ENCODE measurements at regions not wholly inside any gene's neighbourhood (a gene's known extent, or its start where the extent isn't known, plus 50 kb on each side); places are given as distances from the start of the nearest gene placed in this dataset.
A peak's percentile ranks its signal among the peaks of the same experiment; 100 is the strongest.

GRCh38 chr22:48646216-48646925 is 1181.3 kb downstream of the BRD1 start:
- in situ Hi-C loops (cut with MboI; ENCODE audit: low pct_unique_long_range_greater_than_20kb in 2 of 9, low sequenced_read_pairs in 9 of 9, unreplicated experiment in 9 of 9), result no loop called here
- Histone ChIP-seq H3K27ac (no peak overlapping the region), H3K4me3 (no peak overlapping the region), H3K4me1 (replicated peaks in 1 of 2) (no peaks in the 10 kb centered on the region)
- whole genome bisulfite sequencing, 10 experiments, result 40 to 100% (median 82%) methylated on average over 1 to 10 of the region's 42 CpGs; no CpG with 5 or more reads in 5 of the 10 experiments
- no peak for ATAC-seq (replicated peaks in 6 of 8)

DNA sequence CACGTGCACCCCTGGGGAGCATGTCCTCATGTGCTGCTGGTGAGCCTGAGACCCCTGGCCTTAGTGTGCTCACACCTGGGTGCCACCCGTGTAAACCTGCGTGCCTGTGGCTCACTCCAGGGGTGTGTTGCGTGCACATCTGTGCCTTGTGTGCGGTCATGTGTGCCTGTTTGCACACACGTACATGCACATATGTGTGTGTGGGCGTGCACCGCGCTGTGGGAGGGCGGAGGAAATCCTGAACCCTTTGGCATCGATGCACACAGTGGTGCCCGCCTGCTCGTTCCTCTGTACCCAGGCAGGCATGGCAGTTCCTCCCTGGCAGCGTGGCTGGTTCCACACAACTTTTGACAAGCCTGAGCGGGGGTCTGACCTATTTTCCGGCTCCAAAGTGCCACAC is 1181.9 kb downstream of the BRD1 start:
- Histone ChIP-seq H3K4me1 (replicated peaks in 1 of 2) (no peaks in the 10 kb centered on the region), H3K27ac (no peak overlapping the region), H3K4me3 (no peak overlapping the region)
- ATAC-seq (replicated peaks in 6 of 8), result no peak
- WGBS, 10 experiments, result 53 to 75% (median 59%) methylated on average over 1 to 10 of the region's 16 CpGs; no CpG with 5 or more reads in 4 of the 10 experiments
- in situ Hi-C loops (cut with MboI; ENCODE audit: low pct_unique_long_range_greater_than_20kb in 2 of 9, low sequenced_read_pairs in 9 of 9, unreplicated experiment in 9 of 9), result no loop called here

GRCh38 chr22:48644997-48645396 is 1182.7 kb downstream of the BRD1 start:
- H3K27ac ChIP-seq, result no peak overlapping the region
- H3K4me3 ChIP-seq, result no peak overlapping the region
- no peaks in the 10 kb centered on the region for H3K4me1 ChIP-seq (replicated peaks in 1 of 2)
- no peak for ATAC-seq (replicated peaks in 6 of 8)
- in situ Hi-C loops (cut with MboI; ENCODE audit: low pct_unique_long_range_greater_than_20kb in 2 of 9, low sequenced_read_pairs in 9 of 9, unreplicated experiment in 9 of 9), result no loop called here
- 0 to 100% (median 33%) methylated on average over 1 to 4 of the region's 6 CpGs; no CpG with 5 or more reads in 5 of the 10 experiments for WGBS, 10 experiments

GRCh38 chr22:48644108-48644507 is 1183.6 kb downstream of the BRD1 start:
- no peak overlapping the region for H3K4me3 ChIP-seq
- WGBS, 10 experiments, result 0% methylated on average over 1 of the region's 9 CpGs; no CpG with 5 or more reads in 9 of the 10 experiments
- no peak overlapping the region for H3K27ac ChIP-seq
- no peaks in the 10 kb centered on the region for H3K4me1 ChIP-seq (replicated peaks in 1 of 2)
- ATAC-seq (replicated peaks in 6 of 8), result peak in 4 of 8 experiments; percentile 45 to 74 (median 64)
- in situ Hi-C loops (cut with MboI; ENCODE audit: low pct_unique_long_range_greater_than_20kb in 2 of 9, low sequenced_read_pairs in 9 of 9, unreplicated experiment in 9 of 9), result no loop called here

- in situ Hi-C loops (cut with MboI; ENCODE audit: low pct_unique_long_range_greater_than_20kb in 2 of 9, low sequenced_read_pairs in 9 of 9, unreplicated experiment in 9 of 9), result no loop called here
- peak in 1 of 8 experiments; percentile 3 for ATAC-seq (replicated peaks in 6 of 8)
- WGBS, 10 experiments, result 60 to 100% (median 70%) methylated on average over 1 to 8 of the region's 23 CpGs; no CpG with 5 or more reads in 5 of the 10 experiments
These were observed 1184.5 kb downstream of the BRD1 start for GRCh38 chr22:48643066-48643731.

GRCh38 chr22:48642550-48642949 is 1185.1 kb downstream of the BRD1 start:
- Histone ChIP-seq H3K27ac (no peak overlapping the region), H3K4me1 (replicated peaks in 1 of 2) (no peaks in the 10 kb centered on the region), H3K4me3 (no peak overlapping the region)
- 20 to 60% (median 40%) methylated on average over 1 of the region's 6 CpGs; no CpG with 5 or more reads in 5 of the 10 experiments for WGBS, 10 experiments
- in situ Hi-C loops (cut with MboI; ENCODE audit: low pct_unique_long_range_greater_than_20kb in 2 of 9, low sequenced_read_pairs in 9 of 9, unreplicated experiment in 9 of 9), result no loop called here
- no peak for ATAC-seq (replicated peaks in 6 of 8)

More at GRCh38 chr22:48643066-48643731, 1184.5 kb downstream of the BRD1 start:
- Histone ChIP-seq H3K4me1 (replicated peaks in 1 of 2) (no peaks in the 10 kb centered on the region), H3K27ac (no peak overlapping the region), H3K4me3 (no peak overlapping the region)

- H3K4me3 ChIP-seq, result no peak overlapping the region
- 39 to 70% (median 59%) methylated on average over 2 to 5 of the region's 14 CpGs; no CpG with 5 or more reads in 7 of the 10 experiments for WGBS, 10 experiments
- in situ Hi-C loops (cut with MboI; ENCODE audit: low pct_unique_long_range_greater_than_20kb in 2 of 9, low sequenced_read_pairs in 9 of 9, unreplicated experiment in 9 of 9), result no loop called here
- H3K27ac ChIP-seq, result no peak overlapping the region
- peak in 1 of 8 experiments; percentile 3 for ATAC-seq (replicated peaks in 6 of 8)
- H3K4me1 ChIP-seq (replicated peaks in 1 of 2), result no peaks in the 10 kb centered on the region
These were observed 1185.7 kb downstream of the BRD1 start for GRCh38 chr22:48641906-48642475.

GRCh38 chr22:48640890-48641841 is 1186.5 kb downstream of the BRD1 start:
- Histone ChIP-seq H3K4me3 (no peak overlapping the region), H3K4me1 (replicated peaks in 1 of 2) (no peaks in the 10 kb centered on the region), H3K27ac (no peak overlapping the region)
- in situ Hi-C loops (cut with MboI; ENCODE audit: low pct_unique_long_range_greater_than_20kb in 2 of 9, low sequenced_read_pairs in 9 of 9, unreplicated experiment in 9 of 9), result no loop called here
- peak in 2 of 8 experiments; percentile 5 to 73 for ATAC-seq (replicated peaks in 6 of 8)
- 14 to 42% (median 29%) methylated on average over 1 to 2 of the region's 33 CpGs; no CpG with 5 or more reads in 7 of the 10 experiments for WGBS, 10 experiments

GRCh38 chr22:48639896-48640748 is 1187.6 kb downstream of the BRD1 start:
- no peak overlapping the region for H3K27ac ChIP-seq
- 10 to 20% methylated on average over 1 to 2 of the region's 26 CpGs; no CpG with 5 or more reads in 8 of the 10 experiments for WGBS, 10 experiments
- ATAC-seq (replicated peaks in 6 of 8), result peak in 2 of 8 experiments; percentile 50 to 51
- no peaks in the 10 kb centered on the region for H3K4me1 ChIP-seq (replicated peaks in 1 of 2)
- in situ Hi-C loops (cut with MboI; ENCODE audit: low pct_unique_long_range_greater_than_20kb in 2 of 9, low sequenced_read_pairs in 9 of 9, unreplicated experiment in 9 of 9), result no loop called here
- H3K4me3 ChIP-seq, result no peak overlapping the region

GRCh38 chr22:48639021-48639795 is 1188.5 kb downstream of the BRD1 start:
- in situ Hi-C loops (cut with MboI; ENCODE audit: low pct_unique_long_range_greater_than_20kb in 2 of 9, low sequenced_read_pairs in 9 of 9, unreplicated experiment in 9 of 9), result no loop called here
- 10 to 70% (median 47%) methylated on average over 2 to 3 of the region's 19 CpGs; no CpG with 5 or more reads in 7 of the 10 experiments for WGBS, 10 experiments
- no peak for ATAC-seq (replicated peaks in 6 of 8)
- Histone ChIP-seq H3K4me1 (replicated peaks in 1 of 2) (no peaks in the 10 kb centered on the region), H3K4me3 (no peak overlapping the region), H3K27ac (no peak overlapping the region)

- Histone ChIP-seq H3K27ac (no peak overlapping the region), H3K4me3 (no peak overlapping the region), H3K4me1 (replicated peaks in 1 of 2) (no peaks in the 10 kb centered on the region)
- no peak for ATAC-seq (replicated peaks in 6 of 8)
- 67 to 100% (median 73%) methylated on average over 1 to 6 of the region's 16 CpGs; no CpG with 5 or more reads in 6 of the 10 experiments for WGBS, 10 experiments
- in situ Hi-C loops (cut with MboI; ENCODE audit: low pct_unique_long_range_greater_than_20kb in 2 of 9, low sequenced_read_pairs in 9 of 9, unreplicated experiment in 9 of 9), result no loop called here
These were observed 1190.4 kb downstream of the BRD1 start for GRCh38 chr22:48637231-48637630.
